Nephron (organoid): ENCODE measurements at regions not wholly inside any gene's neighbourhood (a gene's known extent, or its start where the extent isn't known, plus 50 kb on each side); places are given as distances from the start of the nearest gene placed in this dataset.
"Not testable (repeated sequence)": the region's sequence is repeated elsewhere in the genome, so short reads cannot be mapped to it uniquely, and the experiment has no call there.

Experiments
- H3K27ac Mint-ChIP-seq, 3 experiments: 2 replicates each; pipeline ENCODE4 v1.8.0; 2020; ENCODE audit warnings: mixed read lengths in 3 of 3, mild to moderate bottlenecking in 2 of 3, moderate library complexity in 1 of 3
- H3K27me3 Mint-ChIP-seq: 2 replicates; pipeline ENCODE4 v1.8.0; 2021; ENCODE audit warnings: low read depth, mild to moderate bottlenecking, moderate library complexity, mixed read lengths
- H3K36me3 Mint-ChIP-seq: 2 replicates; pipeline ENCODE4 v1.8.0; 2020; ENCODE audit warnings: low read depth, mixed read lengths
- H3K4me1 Mint-ChIP-seq: 2 replicates; pipeline ENCODE4 v1.8.0; 2020; ENCODE audit warnings: mixed read lengths
- H3K4me3 Mint-ChIP-seq, 3 experiments: 2 replicates each; pipeline ENCODE4 v1.8.0; 2020; ENCODE audit warnings: mild to moderate bottlenecking in 3 of 3, mixed read lengths in 3 of 3, moderate library complexity in 2 of 3
- H3K9me3 Mint-ChIP-seq: 2 replicates; pipeline ENCODE4 v1.8.0; 2020; ENCODE audit warnings: mixed read lengths
- TF ChIP-seq, protein P1 (sequence below), 3 experiments: fragments of 200-600 bp; sonication (generic); IDR thresholded peaks; one replicate each; pipeline ENCODE4 v1.5.0; 2021; ENCODE audit warnings: antibody characterized with exemption in 3 of 3; ENCODE audit not compliant: unreplicated experiment in 3 of 3

DNA sequence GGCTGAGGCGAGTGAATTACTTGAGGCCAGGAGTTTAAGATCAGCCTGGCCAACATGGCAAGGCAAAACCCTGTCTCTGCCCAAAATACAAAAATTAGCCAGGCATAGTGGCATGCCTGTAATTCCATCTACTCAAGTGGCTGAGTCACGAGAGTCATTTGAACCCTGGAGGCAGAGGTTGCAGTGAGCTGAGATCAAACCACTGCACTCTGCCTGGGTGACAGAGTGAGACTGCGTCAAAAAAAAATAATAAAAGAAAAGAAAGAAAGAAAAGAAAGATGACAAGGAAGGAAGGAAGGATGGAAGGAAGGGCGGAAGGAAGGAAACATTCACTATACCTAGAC lies 159.6 kb upstream of the CNOT2 start:
- TF ChIP-seq, protein P1, sequence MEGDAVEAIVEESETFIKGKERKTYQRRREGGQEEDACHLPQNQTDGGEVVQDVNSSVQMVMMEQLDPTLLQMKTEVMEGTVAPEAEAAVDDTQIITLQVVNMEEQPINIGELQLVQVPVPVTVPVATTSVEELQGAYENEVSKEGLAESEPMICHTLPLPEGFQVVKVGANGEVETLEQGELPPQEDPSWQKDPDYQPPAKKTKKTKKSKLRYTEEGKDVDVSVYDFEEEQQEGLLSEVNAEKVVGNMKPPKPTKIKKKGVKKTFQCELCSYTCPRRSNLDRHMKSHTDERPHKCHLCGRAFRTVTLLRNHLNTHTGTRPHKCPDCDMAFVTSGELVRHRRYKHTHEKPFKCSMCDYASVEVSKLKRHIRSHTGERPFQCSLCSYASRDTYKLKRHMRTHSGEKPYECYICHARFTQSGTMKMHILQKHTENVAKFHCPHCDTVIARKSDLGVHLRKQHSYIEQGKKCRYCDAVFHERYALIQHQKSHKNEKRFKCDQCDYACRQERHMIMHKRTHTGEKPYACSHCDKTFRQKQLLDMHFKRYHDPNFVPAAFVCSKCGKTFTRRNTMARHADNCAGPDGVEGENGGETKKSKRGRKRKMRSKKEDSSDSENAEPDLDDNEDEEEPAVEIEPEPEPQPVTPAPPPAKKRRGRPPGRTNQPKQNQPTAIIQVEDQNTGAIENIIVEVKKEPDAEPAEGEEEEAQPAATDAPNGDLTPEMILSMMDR (IDR thresholded peaks at IDR 0.05; ENCODE audit: unreplicated experiment in 3 of 3) = no peak
- peaks cover 4% of the 10 kb centered on the region for H3K36me3 Mint-ChIP-seq
- no peak overlapping the region for H3K27ac Mint-ChIP-seq
- no peaks in the 10 kb centered on the region for H3K27me3 Mint-ChIP-seq
- H3K4me1 Mint-ChIP-seq = no peaks in the 10 kb centered on the region
- H3K4me3 Mint-ChIP-seq = no peak overlapping the region
- peaks cover 7% of the 10 kb centered on the region for H3K9me3 Mint-ChIP-seq

DNA sequence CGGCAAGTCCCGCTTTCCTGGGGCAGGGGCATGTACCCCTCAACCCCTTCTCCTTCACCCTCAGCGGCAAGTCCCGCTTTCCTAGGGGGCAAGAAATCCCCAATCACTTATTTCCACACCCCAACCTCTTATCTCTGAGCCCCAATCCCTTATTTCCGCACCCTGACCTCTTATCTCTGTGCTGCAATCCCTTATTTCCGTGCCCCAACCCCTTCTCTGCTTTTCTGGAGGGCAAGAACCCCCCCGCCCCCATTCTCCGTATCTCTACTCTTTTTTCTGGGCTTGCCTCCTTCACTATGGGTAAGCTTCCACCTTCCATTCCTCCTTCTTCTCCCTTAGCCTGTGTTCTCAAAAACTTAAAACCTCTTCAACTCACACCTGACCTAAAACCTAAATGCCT lies 156.9 kb upstream of the CNOT2 start:
- not testable (repeated sequence) for H3K36me3 Mint-ChIP-seq, H3K27me3 Mint-ChIP-seq, H3K27ac Mint-ChIP-seq, H3K4me1 Mint-ChIP-seq, H3K4me3 Mint-ChIP-seq
- peaks cover 11% of the 10 kb centered on the region for H3K9me3 Mint-ChIP-seq

DNA sequence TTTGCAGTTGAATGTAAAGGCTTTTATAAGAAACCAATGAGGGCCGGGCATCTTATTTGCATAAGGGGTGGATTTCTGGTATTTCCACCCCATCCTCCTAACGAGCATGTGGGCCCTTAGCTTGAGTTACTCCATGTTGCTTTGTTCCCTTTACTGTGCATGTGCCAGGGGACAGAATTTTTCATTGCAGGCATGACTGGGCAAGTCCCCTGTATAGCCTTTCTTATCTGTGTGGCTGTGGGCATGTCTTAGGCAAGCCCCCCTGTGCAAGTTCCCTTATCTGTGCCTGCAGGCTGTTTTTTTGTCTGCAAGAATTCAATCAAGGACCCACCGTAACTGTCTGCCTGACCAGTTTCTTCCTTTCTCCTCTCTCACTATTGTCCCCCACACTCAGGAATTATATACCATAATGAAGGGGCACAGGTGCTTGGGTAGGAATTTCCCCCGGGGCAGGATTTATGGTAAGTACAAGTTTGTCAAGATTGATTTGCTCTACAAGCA lies 152.2 kb upstream of the CNOT2 start:
- TF ChIP-seq, protein P1 (IDR thresholded peaks at IDR 0.05; ENCODE audit: unreplicated experiment in 3 of 3) = no peak
- H3K36me3 Mint-ChIP-seq = no peaks in the 10 kb centered on the region
- no peak overlapping the region for H3K4me3 Mint-ChIP-seq
- peaks cover 6% of the 10 kb centered on the region for H3K9me3 Mint-ChIP-seq
- H3K27me3 Mint-ChIP-seq = no peaks in the 10 kb centered on the region
- H3K27ac Mint-ChIP-seq = no peak overlapping the region
- no peaks in the 10 kb centered on the region for H3K4me1 Mint-ChIP-seq

DNA sequence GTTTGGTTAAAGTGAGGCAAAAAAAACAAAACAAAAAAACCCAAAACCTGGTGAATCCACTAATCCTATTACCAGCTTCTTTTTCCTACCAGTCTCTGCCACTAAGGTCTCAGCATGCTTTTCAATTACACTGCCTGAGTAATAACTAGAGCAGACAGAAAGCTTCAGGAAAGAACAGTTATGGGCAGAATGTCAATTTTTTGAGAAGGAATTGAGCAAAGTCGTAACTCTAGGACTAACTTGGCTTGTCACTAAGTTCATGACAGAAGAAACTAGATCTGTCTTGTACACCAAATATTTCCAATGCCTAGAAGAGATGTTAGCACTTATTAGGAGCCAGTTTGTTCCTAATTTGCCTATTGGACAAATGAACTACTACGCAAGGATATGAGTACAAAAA lies 148.8 kb upstream of the CNOT2 start:
- H3K4me1 Mint-ChIP-seq = no peaks in the 10 kb centered on the region
- H3K27me3 Mint-ChIP-seq = no peaks in the 10 kb centered on the region
- TF ChIP-seq, protein P1 (IDR thresholded peaks at IDR 0.05; ENCODE audit: unreplicated experiment in 3 of 3) = no peak
- no peaks in the 10 kb centered on the region for H3K36me3 Mint-ChIP-seq
- H3K27ac Mint-ChIP-seq = peak overlapping the region in 1 of 3 experiments; percentile 75
- no peak overlapping the region for H3K4me3 Mint-ChIP-seq
- no peaks in the 10 kb centered on the region for H3K9me3 Mint-ChIP-seq

DNA sequence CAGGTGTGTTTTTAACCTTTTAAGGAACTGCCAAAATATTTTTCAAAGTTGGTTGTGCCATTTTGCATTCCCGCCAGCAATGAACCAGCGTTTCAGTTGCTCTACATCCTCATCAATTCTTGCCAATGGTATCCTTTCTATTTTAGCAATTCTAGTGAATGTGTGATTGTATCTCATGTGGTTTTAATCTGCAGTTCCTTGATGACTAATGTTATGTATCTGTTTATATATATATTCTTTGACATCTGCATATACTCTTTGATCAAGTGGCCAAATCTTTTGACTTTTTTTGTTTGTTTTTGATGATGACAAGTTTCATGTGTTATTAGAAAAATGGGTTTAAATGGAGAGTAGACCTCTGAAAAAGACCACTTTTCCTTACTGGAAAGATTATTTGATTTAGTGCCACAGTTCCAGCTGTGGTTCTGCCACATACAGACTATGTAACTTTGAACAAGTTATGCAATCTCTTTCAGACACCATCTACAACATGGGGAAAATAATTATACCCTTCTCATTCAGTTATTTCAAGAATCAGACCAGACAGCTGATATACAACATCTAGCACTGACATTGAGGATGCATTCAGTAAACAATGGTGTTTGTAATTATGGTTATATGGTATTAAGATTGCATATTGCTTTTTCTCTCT lies 146.3 kb upstream of the CNOT2 start:
- Mint-ChIP-seq H3K27me3 (no peaks in the 10 kb centered on the region), H3K4me3 (no peak overlapping the region), H3K27ac (no peak overlapping the region), H3K36me3 (no peaks in the 10 kb centered on the region), H3K4me1 (no peaks in the 10 kb centered on the region), H3K9me3 (no peaks in the 10 kb centered on the region)
- TF ChIP-seq, protein P1 (IDR thresholded peaks at IDR 0.05; ENCODE audit: unreplicated experiment in 3 of 3) = no peak

DNA sequence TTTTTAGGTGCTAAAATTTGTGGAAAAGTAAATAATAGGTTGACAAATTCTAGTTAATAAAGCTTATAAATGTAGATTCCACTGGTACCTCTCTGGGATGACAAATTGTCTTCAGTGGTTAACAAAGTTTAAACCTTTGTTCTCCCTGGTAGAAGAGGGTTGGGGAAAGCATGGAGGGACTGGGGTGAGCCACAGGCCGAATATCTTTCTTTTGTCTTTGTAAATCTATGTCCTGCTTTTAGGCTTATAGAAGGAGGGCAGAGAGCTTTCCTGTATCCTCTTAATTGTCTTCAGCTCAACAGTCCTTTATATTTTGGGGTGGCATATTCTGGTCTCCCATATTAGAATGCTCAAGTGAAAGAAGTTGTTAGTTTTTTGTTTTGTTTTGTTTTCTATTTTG lies 142.2 kb upstream of the CNOT2 start:
- Mint-ChIP-seq H3K27ac (no peak overlapping the region), H3K4me1 (no peaks in the 10 kb centered on the region), H3K27me3 (no peaks in the 10 kb centered on the region), H3K9me3 (no peaks in the 10 kb centered on the region), H3K36me3 (no peaks in the 10 kb centered on the region), H3K4me3 (no peak overlapping the region)
- TF ChIP-seq, protein P1 (IDR thresholded peaks at IDR 0.05; ENCODE audit: unreplicated experiment in 3 of 3) = no peak
